ENCODE measurements at regions not wholly inside any gene's neighbourhood (a gene's known extent, or its start where the extent isn't known, plus 50 kb on each side); places are given as distances from the start of the nearest gene placed in this dataset.
A peak's percentile ranks its signal among the peaks of the same experiment; 100 is the strongest.

GRCh38 chr4:129220254-129220653, 124.3 kb downstream of the C4orf33 start:
- peaks cover 6% of the 10 kb centered on the region for H3K9me3 Mint-ChIP-seq (ENCODE audit: low read depth)
- peak; percentile 47 for TF ChIP-seq CTCF (IDR thresholded peaks at IDR 0.05)
- H3K27me3 Mint-ChIP-seq (ENCODE audit: low read depth), result no peaks in the 10 kb centered on the region
- H3K4me3 Mint-ChIP-seq (ENCODE audit: unreplicated experiment), result no peak overlapping the region
- no peak for DNase-seq (ENCODE audit: low spot score)
- H3K27ac Mint-ChIP-seq (ENCODE audit: unreplicated experiment), result no peak overlapping the region
- peaks cover 3% of the 10 kb centered on the region for H3K36me3 Mint-ChIP-seq (ENCODE audit: low read depth)
- peaks cover 51% of the 10 kb centered on the region for H3K4me1 Mint-ChIP-seq (ENCODE audit: low read depth)

- H3K36me3 Mint-ChIP-seq (ENCODE audit: low read depth), result peaks cover 3% of the 10 kb centered on the region
- peaks cover 35% of the 10 kb centered on the region for H3K4me1 Mint-ChIP-seq (ENCODE audit: low read depth)
- TF ChIP-seq CTCF (IDR thresholded peaks at IDR 0.05), result no peak
- no peak overlapping the region for H3K4me3 Mint-ChIP-seq (ENCODE audit: unreplicated experiment)
- DNase-seq (ENCODE audit: low spot score), result no peak
- H3K27me3 Mint-ChIP-seq (ENCODE audit: low read depth), result no peaks in the 10 kb centered on the region
- H3K9me3 Mint-ChIP-seq (ENCODE audit: low read depth), result peaks cover 11% of the 10 kb centered on the region
- no peak overlapping the region for H3K27ac Mint-ChIP-seq (ENCODE audit: unreplicated experiment)
Observed at GRCh38 chr4:129223945-129224344, 128.0 kb downstream of the C4orf33 start.

- Mint-ChIP-seq H3K27ac (ENCODE audit: unreplicated experiment) (no peak overlapping the region), H3K4me3 (ENCODE audit: unreplicated experiment) (no peak overlapping the region), H3K4me1 (ENCODE audit: low read depth) (peaks cover 23% of the 10 kb centered on the region)
Observed at GRCh38 chr4:129230846-129231245, 134.9 kb downstream of the C4orf33 start.

GRCh38 chr4:129231945-129232588, 136.1 kb downstream of the C4orf33 start:
- Mint-ChIP-seq H3K9me3 (ENCODE audit: low read depth) (peaks cover 9% of the 10 kb centered on the region), H3K4me3 (ENCODE audit: unreplicated experiment) (no peak overlapping the region), H3K27me3 (ENCODE audit: low read depth) (no peaks in the 10 kb centered on the region), H3K36me3 (ENCODE audit: low read depth) (no peaks in the 10 kb centered on the region), H3K4me1 (ENCODE audit: low read depth) (peaks cover 23% of the 10 kb centered on the region), H3K27ac (ENCODE audit: unreplicated experiment) (peak overlapping the region; percentile 75)
- DNase-seq (ENCODE audit: low spot score), result no peak
- TF ChIP-seq CTCF (IDR thresholded peaks at IDR 0.05), result no peak

More at GRCh38 chr4:129230846-129231245, 134.9 kb downstream of the C4orf33 start:
- no peak for DNase-seq (ENCODE audit: low spot score)
- Mint-ChIP-seq H3K27me3 (ENCODE audit: low read depth) (no peaks in the 10 kb centered on the region), H3K9me3 (ENCODE audit: low read depth) (peaks cover 6% of the 10 kb centered on the region), H3K36me3 (ENCODE audit: low read depth) (no peaks in the 10 kb centered on the region)
- no peak for TF ChIP-seq CTCF (IDR thresholded peaks at IDR 0.05)

GRCh38 chr4:129232589-129233337, 136.8 kb downstream of the C4orf33 start:
- no peak for DNase-seq (ENCODE audit: low spot score)
- no peak overlapping the region for H3K4me3 Mint-ChIP-seq (ENCODE audit: unreplicated experiment)
- H3K4me1 Mint-ChIP-seq (ENCODE audit: low read depth), result peaks cover 23% of the 10 kb centered on the region
- no peaks in the 10 kb centered on the region for H3K27me3 Mint-ChIP-seq (ENCODE audit: low read depth)
- H3K27ac Mint-ChIP-seq (ENCODE audit: unreplicated experiment), result peak overlapping the region; percentile 75
- TF ChIP-seq CTCF (IDR thresholded peaks at IDR 0.05), result no peak
- H3K9me3 Mint-ChIP-seq (ENCODE audit: low read depth), result peaks cover 4% of the 10 kb centered on the region
- no peaks in the 10 kb centered on the region for H3K36me3 Mint-ChIP-seq (ENCODE audit: low read depth)

All from chondrocyte (in vitro differentiated cells).